Testis (tissue), 2 donors: ENCODE measurements at regions not wholly inside any gene's neighbourhood (a gene's known extent, or its start where the extent isn't known, plus 50 kb on each side); places are given as distances from the start of the nearest gene placed in this dataset.

Experiments
- CTCF ChIP-seq, 3 experiments: fragments of 450-650 bp in 2 of 3; fragments of 200-600 bp in 1 of 3; sonication (generic) in 1 of 3; IDR thresholded peaks; one replicate each; pipeline ENCODE4 v1.5.1; 2016 to 2019; ENCODE audit warnings: antibody characterized with exemption in 3 of 3, mild to moderate bottlenecking in 2 of 3, moderate library complexity in 1 of 3
- POLR2A ChIP-seq: fragments of 450-650 bp; IDR thresholded peaks from one replicate; pipeline ENCODE4 v1.6.1; 2017; ENCODE audit warnings: antibody characterized with exemption, mild to moderate bottlenecking, moderate library complexity

- no peak for TF ChIP-seq CTCF (IDR thresholded peaks at IDR 0.05)
- TF ChIP-seq POLR2A = no peak
Measured at GRCh38 chr12:87216436-87216835, 812.8 kb downstream of the C12orf50 start.
